PC-9 (cell line): ENCODE measurements at regions not wholly inside any gene's neighbourhood (a gene's known extent, or its start where the extent isn't known, plus 50 kb on each side); places are given as distances from the start of the nearest gene placed in this dataset.

Experiments
- EZH2 ChIP-seq: fragments of 200-600 bp; sonication (generic); IDR thresholded peaks from 2 replicates; pipeline ENCODE4 v1.8.0; 2017; ENCODE audit warnings: antibody characterized with exemption, low read depth
- TF ChIP-seq, protein P1 (sequence below): fragments of 200-600 bp; sonication (generic); conservative IDR thresholded peaks from 2 replicates; pipeline ENCODE4 v1.6.1; 2017; ENCODE audit warnings: mixed run types, antibody characterized with exemption, mild to moderate bottlenecking, moderate library complexity

DNA sequence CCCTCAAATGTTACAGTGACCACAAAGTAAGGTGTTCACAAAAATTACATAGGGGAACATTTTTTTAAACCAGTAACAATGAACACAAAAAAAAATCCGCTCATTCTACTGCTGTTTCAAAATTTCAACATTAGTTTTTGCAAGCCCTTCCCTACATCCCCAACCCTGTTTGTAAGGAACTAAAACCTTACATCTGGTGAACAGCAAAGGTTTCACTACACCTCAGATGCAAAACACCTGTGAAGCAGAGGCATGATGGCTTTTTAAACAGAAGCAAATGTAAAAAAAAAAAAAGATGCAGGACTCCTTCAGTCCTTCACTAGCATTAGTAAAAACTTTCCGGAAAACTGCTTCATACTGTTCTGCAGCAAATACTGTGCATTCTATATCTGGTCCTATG lies 50.0 kb upstream of the API5 start:
- TF ChIP-seq EZH2 = no peak
- TF ChIP-seq, protein P1, sequence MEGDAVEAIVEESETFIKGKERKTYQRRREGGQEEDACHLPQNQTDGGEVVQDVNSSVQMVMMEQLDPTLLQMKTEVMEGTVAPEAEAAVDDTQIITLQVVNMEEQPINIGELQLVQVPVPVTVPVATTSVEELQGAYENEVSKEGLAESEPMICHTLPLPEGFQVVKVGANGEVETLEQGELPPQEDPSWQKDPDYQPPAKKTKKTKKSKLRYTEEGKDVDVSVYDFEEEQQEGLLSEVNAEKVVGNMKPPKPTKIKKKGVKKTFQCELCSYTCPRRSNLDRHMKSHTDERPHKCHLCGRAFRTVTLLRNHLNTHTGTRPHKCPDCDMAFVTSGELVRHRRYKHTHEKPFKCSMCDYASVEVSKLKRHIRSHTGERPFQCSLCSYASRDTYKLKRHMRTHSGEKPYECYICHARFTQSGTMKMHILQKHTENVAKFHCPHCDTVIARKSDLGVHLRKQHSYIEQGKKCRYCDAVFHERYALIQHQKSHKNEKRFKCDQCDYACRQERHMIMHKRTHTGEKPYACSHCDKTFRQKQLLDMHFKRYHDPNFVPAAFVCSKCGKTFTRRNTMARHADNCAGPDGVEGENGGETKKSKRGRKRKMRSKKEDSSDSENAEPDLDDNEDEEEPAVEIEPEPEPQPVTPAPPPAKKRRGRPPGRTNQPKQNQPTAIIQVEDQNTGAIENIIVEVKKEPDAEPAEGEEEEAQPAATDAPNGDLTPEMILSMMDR = no peak
